ENCODE measurements at regions not wholly inside any gene's neighbourhood (a gene's known extent, or its start where the extent isn't known, plus 50 kb on each side); places are given as distances from the start of the nearest gene placed in this dataset.

- Histone ChIP-seq H3K4me1 (peaks cover 0 to 6% (median 0%) of the 10 kb centered on the region in 4 donors), H3K36me3 (no peaks in the 10 kb centered on the region), H3K27ac (no peak overlapping the region), H3K27me3 (peaks cover 0 to 38% (median 3%) of the 10 kb centered on the region in 3 donors), H3K9me3 (no peaks in the 10 kb centered on the region), H3K4me3 (no peak overlapping the region)
- TF ChIP-seq POLR2AphosphoS5 (IDR thresholded peaks at IDR 0.05) (no peak), CTCF (IDR thresholded peaks at IDR 0.05) (no peak), POLR2A (IDR thresholded peaks at IDR 0.05) (no peak)
- intact Hi-C loops (cut with DNase I; ENCODE audit: low total_unique reads), result no loop called here
- peak in 1 of 2 donors; percentile 65 for DNase-seq
- 28 to 44% (median 33%) methylated on average over 8 to 12 of the region's 12 CpGs for WGBS, 5 donors
These were observed 140.8 kb downstream of the BARX1 start for GRCh38 chr9:93814077-93814956.

GRCh38 chr9:93813221-93814076, 141.7 kb downstream of the BARX1 start:
- WGBS, 5 donors, result 58 to 88% (median 66%) methylated on average over 4 to 7 of the region's 7 CpGs
- intact Hi-C loops (cut with DNase I; ENCODE audit: low total_unique reads), result no loop called here
- no peaks in the 10 kb centered on the region for H3K9me3 ChIP-seq

GRCh38 chr9:93812410-93812668, 142.8 kb downstream of the BARX1 start:
- H3K36me3 ChIP-seq, result no peaks in the 10 kb centered on the region
- no peak for DNase-seq
- H3K27me3 ChIP-seq, result peaks cover 0 to 29% (median 3%) of the 10 kb centered on the region in 3 donors
- intact Hi-C loops (cut with DNase I; ENCODE audit: low total_unique reads), result no loop called here
- TF ChIP-seq EP300 (IDR thresholded peaks at IDR 0.05) (no peak), POLR2AphosphoS5 (IDR thresholded peaks at IDR 0.05) (no peak), POLR2A (IDR thresholded peaks at IDR 0.05) (no peak)
- 85 to 100% (median 98%) methylated on average over 1 of the region's 1 CpG for WGBS, 5 donors
- no peak overlapping the region for H3K27ac ChIP-seq
- H3K4me3 ChIP-seq, result no peak overlapping the region
- no peaks in the 10 kb centered on the region for H3K9me3 ChIP-seq
- H3K4me1 ChIP-seq, result peaks cover 0 to 6% (median 0%) of the 10 kb centered on the region in 4 donors

More at GRCh38 chr9:93813221-93814076, 141.7 kb downstream of the BARX1 start:
- Histone ChIP-seq H3K27me3 (peaks cover 0 to 30% (median 3%) of the 10 kb centered on the region in 3 donors), H3K27ac (no peak overlapping the region), H3K4me3 (no peak overlapping the region), H3K36me3 (no peaks in the 10 kb centered on the region), H3K4me1 (peaks cover 0 to 6% (median 0%) of the 10 kb centered on the region in 4 donors)
- TF ChIP-seq CTCF (IDR thresholded peaks at IDR 0.05) (no peak), POLR2A (IDR thresholded peaks at IDR 0.05) (no peak), EP300 (IDR thresholded peaks at IDR 0.05) (no peak), POLR2AphosphoS5 (IDR thresholded peaks at IDR 0.05) (no peak)
- DNase-seq, result no peak

GRCh38 chr9:93810028-93810971, 144.9 kb downstream of the BARX1 start:
- Histone ChIP-seq H3K4me3 (no peak overlapping the region), H3K27me3 (peaks cover 0 to 26% (median 3%) of the 10 kb centered on the region in 3 donors), H3K4me1 (peaks cover 0 to 6% (median 0%) of the 10 kb centered on the region in 4 donors), H3K36me3 (no peaks in the 10 kb centered on the region), H3K27ac (no peak overlapping the region), H3K9me3 (no peaks in the 10 kb centered on the region)
- peak in 1 of 2 donors; percentile 61 for DNase-seq
- intact Hi-C loops (cut with DNase I; ENCODE audit: low total_unique reads), result no loop called here
- 47 to 58% (median 53%) methylated on average over 32 to 45 of the region's 45 CpGs for WGBS, 5 donors
- no peak for TF ChIP-seq CTCF (IDR thresholded peaks at IDR 0.05)
- no peak for TF ChIP-seq EP300 (IDR thresholded peaks at IDR 0.05)
- TF ChIP-seq POLR2AphosphoS5 (IDR thresholded peaks at IDR 0.05), result no peak
- TF ChIP-seq POLR2A (IDR thresholded peaks at IDR 0.05), result no peak

All from stomach (tissue), 8 donors.